HEK293 (cell line): ENCODE measurements at regions not wholly inside any gene's neighbourhood (a gene's known extent, or its start where the extent isn't known, plus 50 kb on each side); places are given as distances from the start of the nearest gene placed in this dataset.

ENCODE experiments used
- CTCF ChIA-PET: fragments of 350-600 bp; formaldehyde crosslinking; extraction: SDS; loops from one replicate; lab custom pipeline; 2021; ENCODE audit warnings: antibody characterized with exemption; lab: Yijun Ruan, JAX
- POLR2A ChIA-PET: fragments of 300-600 bp; formaldehyde crosslinking; extraction: SDS; loops from one replicate; lab custom pipeline; 2020; ENCODE audit warnings: antibody characterized with exemption, inconsistent platforms; lab: Yijun Ruan, JAX
- H3K27ac ChIP-seq: fragments of 200-500 bp; sonication (Bioruptor generic); 2 replicates; pipeline ENCODE4 v1.5.1; 2014; ENCODE audit warnings: low read depth, low read length, control low read depth, inconsistent platforms; ENCODE audit errors: extremely low read depth
- H3K36me3 ChIP-seq, 2 experiments: fragments of 200-500 bp in 1 of 2; sonication (Bioruptor generic) in 1 of 2; 1 replicate in 1 of 2; 2 replicates in 1 of 2; pipeline ENCODE4 v1.5.1; 2014 to 2017; ENCODE audit warnings: inconsistent platforms in 2 of 2, low read length in 2 of 2; ENCODE audit not compliant: control insufficient read depth in 2 of 2, insufficient read depth in 1 of 2
- H3K4me1 ChIP-seq: fragments of 200-500 bp; sonication (Bioruptor generic); 2 replicates; pipeline ENCODE4 v1.5.1; 2014; ENCODE audit warnings: mild to moderate bottlenecking, low read length, inconsistent platforms; ENCODE audit not compliant: control insufficient read depth, insufficient read depth
- H3K4me3 ChIP-seq: 2 replicates; pipeline ENCODE4 v1.5.1; 2011; ENCODE audit warnings: low read depth, mild to moderate bottlenecking, control low read depth, low read length, moderate library complexity
- H3K9me3 ChIP-seq: fragments of 200-500 bp; sonication (Bioruptor generic); 2 replicates; pipeline ENCODE4 v1.5.1; 2014; ENCODE audit warnings: low read depth, low read length, inconsistent platforms; ENCODE audit not compliant: control insufficient read depth, insufficient read depth
- FEZF1 ChIP-seq: fragments of 450-650 bp; formaldehyde crosslinking; IDR thresholded peaks from 2 replicates; pipeline ENCODE4 v1.5.1; 2016; ENCODE audit warnings: missing biosample characterization, missing genetic modification characterization
- GLIS1 ChIP-seq: fragments of 450-650 bp; formaldehyde crosslinking; IDR thresholded peaks from 2 replicates; pipeline ENCODE4 v1.5.1; 2016; ENCODE audit warnings: missing biosample characterization, missing genetic modification characterization
- KLF1 ChIP-seq: fragments of 450-650 bp; formaldehyde crosslinking; IDR thresholded peaks from 2 replicates; pipeline ENCODE4 v1.5.1; 2016; ENCODE audit warnings: missing biosample characterization, missing genetic modification characterization
- KLF17 ChIP-seq: fragments of 450-650 bp; formaldehyde crosslinking; IDR thresholded peaks from 2 replicates; pipeline ENCODE4 v1.5.1; 2016; ENCODE audit warnings: missing biosample characterization, missing genetic modification characterization
- KLF7 ChIP-seq: fragments of 450-650 bp; formaldehyde crosslinking; IDR thresholded peaks from 2 replicates; pipeline ENCODE4 v1.5.1; 2016; ENCODE audit warnings: missing biosample characterization, missing genetic modification characterization, borderline replicate concordance
- PATZ1 ChIP-seq: fragments of 450-650 bp; formaldehyde crosslinking; IDR thresholded peaks from 2 replicates; pipeline ENCODE4 v1.5.1; 2016; ENCODE audit warnings: missing biosample characterization, missing genetic modification characterization
- ZEB2 ChIP-seq: fragments of 450-650 bp; formaldehyde crosslinking; IDR thresholded peaks from 2 replicates; pipeline ENCODE4 v1.5.1; 2016; ENCODE audit warnings: missing biosample characterization, missing genetic modification characterization
- ZIC2 ChIP-seq: fragments of 450-650 bp; formaldehyde crosslinking; IDR thresholded peaks from 2 replicates; pipeline ENCODE4 v1.5.1; 2016; ENCODE audit warnings: missing biosample characterization, missing genetic modification characterization
- ZNF202 ChIP-seq: fragments of 450-650 bp; formaldehyde crosslinking; IDR thresholded peaks from 2 replicates; pipeline ENCODE4 v1.5.1; 2016; ENCODE audit warnings: missing biosample characterization, missing genetic modification characterization, borderline replicate concordance
- ZNF248 ChIP-seq: fragments of 450-650 bp; formaldehyde crosslinking; IDR thresholded peaks from 2 replicates; pipeline ENCODE4 v1.5.1; 2017; ENCODE audit warnings: missing biosample characterization, missing genetic modification characterization
- ZNF280C ChIP-seq: fragments of 450-650 bp; formaldehyde crosslinking; IDR thresholded peaks from 2 replicates; pipeline ENCODE4 v1.5.1; 2016; ENCODE audit warnings: missing biosample characterization, missing genetic modification characterization
- ZNF341 ChIP-seq: fragments of 450-650 bp; formaldehyde crosslinking; IDR thresholded peaks from 2 replicates; pipeline ENCODE4; 2016; ENCODE audit warnings: low read depth, missing biosample characterization, missing genetic modification characterization
- ZNF391 ChIP-seq: fragments of 450-650 bp; formaldehyde crosslinking; IDR thresholded peaks from 2 replicates; pipeline ENCODE4 v1.5.1; 2016; ENCODE audit warnings: low read depth, missing biosample characterization, missing genetic modification characterization, borderline replicate concordance
- ZNF449 ChIP-seq: fragments of 450-650 bp; formaldehyde crosslinking; IDR thresholded peaks from 2 replicates; pipeline ENCODE4 v1.5.1; 2017; ENCODE audit warnings: missing biosample characterization, mild to moderate bottlenecking, missing genetic modification characterization, moderate library complexity
- ZNF549 ChIP-seq: fragments of 450-650 bp; IDR thresholded peaks from 2 replicates; pipeline ENCODE4 v1.5.1; 2018; ENCODE audit warnings: missing biosample characterization, missing genetic modification characterization, mild to moderate bottlenecking, inconsistent platforms, moderate library complexity
- ZNF791 ChIP-seq: fragments of 450-650 bp; formaldehyde crosslinking; IDR thresholded peaks from 2 replicates; pipeline ENCODE4 v1.5.1; 2016; ENCODE audit warnings: missing biosample characterization, missing genetic modification characterization
- TF ChIP-seq, protein P1 (sequence below): fragments of 450-650 bp; formaldehyde crosslinking; IDR thresholded peaks from 2 replicates; pipeline ENCODE4 v1.5.1; 2016; ENCODE audit warnings: missing biosample characterization, missing genetic modification characterization
- TF ChIP-seq, protein P2 (sequence below): fragments of 450-650 bp; formaldehyde crosslinking; IDR thresholded peaks from 2 replicates; pipeline ENCODE4 v1.5.1; 2016; ENCODE audit warnings: missing biosample characterization, missing genetic modification characterization
- TF ChIP-seq, protein P3 (sequence below): fragments of 450-650 bp; formaldehyde crosslinking; IDR thresholded peaks from 2 replicates; pipeline ENCODE4 v1.5.1; 2017; ENCODE audit warnings: missing biosample characterization, missing genetic modification characterization

GRCh38 chr2:216776066-216776850 lies 80.9 kb upstream of the IGFBP5 start:
- CTCF ChIA-PET = interaction anchor here (0.5 to 1.7 kb wide), 9 partner anchors 10 to 734 kb away, joined by 3 to 6 read pairs (median 4); no protein-coding TSS in a partner anchor
- H3K4me1 ChIP-seq = peaks cover 25% of the 10 kb centered on the region
- peak overlapping the region; percentile 89 for H3K27ac ChIP-seq
- POLR2A ChIA-PET = interaction anchor here (1.9 kb wide), 1 partner anchor 16 kb away, joined by 9 read pairs; no protein-coding TSS in a partner anchor
- no peak overlapping the region for H3K4me3 ChIP-seq
- no peaks in the 10 kb centered on the region for H3K36me3 ChIP-seq
- H3K9me3 ChIP-seq = no peaks in the 10 kb centered on the region
- no peak for TF ChIP-seq ZNF549 (tag by site-specific recombination)
- no peak for TF ChIP-seq ZNF391
- no peak for TF ChIP-seq ZEB2 (tag by site-specific recombination)
- TF ChIP-seq ZNF248 = no peak
- TF ChIP-seq GLIS1 = peak; percentile 9; the same call in 1 of the 2 replicates
- peak; percentile 36; the same call in 1 of the 2 replicates for TF ChIP-seq FEZF1 (tag by site-specific recombination)
- TF ChIP-seq ZNF341 (tag by site-specific recombination) = peak; percentile 52
- TF ChIP-seq, protein P1, sequence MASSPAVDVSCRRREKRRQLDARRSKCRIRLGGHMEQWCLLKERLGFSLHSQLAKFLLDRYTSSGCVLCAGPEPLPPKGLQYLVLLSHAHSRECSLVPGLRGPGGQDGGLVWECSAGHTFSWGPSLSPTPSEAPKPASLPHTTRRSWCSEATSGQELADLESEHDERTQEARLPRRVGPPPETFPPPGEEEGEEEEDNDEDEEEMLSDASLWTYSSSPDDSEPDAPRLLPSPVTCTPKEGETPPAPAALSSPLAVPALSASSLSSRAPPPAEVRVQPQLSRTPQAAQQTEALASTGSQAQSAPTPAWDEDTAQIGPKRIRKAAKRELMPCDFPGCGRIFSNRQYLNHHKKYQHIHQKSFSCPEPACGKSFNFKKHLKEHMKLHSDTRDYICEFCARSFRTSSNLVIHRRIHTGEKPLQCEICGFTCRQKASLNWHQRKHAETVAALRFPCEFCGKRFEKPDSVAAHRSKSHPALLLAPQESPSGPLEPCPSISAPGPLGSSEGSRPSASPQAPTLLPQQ (tag by site-specific recombination) = 0 out of 2 replicates have a peak, but pooled peaks have one; percentile 16
- no peak for TF ChIP-seq ZNF202
- TF ChIP-seq ZNF449 = no peak
- TF ChIP-seq PATZ1 (tag by site-specific recombination) = 0 out of 2 replicates have a peak, but pooled peaks have one; percentile 21
- TF ChIP-seq KLF1 (tag by site-specific recombination) = peak; percentile 87
- TF ChIP-seq, protein P2, sequence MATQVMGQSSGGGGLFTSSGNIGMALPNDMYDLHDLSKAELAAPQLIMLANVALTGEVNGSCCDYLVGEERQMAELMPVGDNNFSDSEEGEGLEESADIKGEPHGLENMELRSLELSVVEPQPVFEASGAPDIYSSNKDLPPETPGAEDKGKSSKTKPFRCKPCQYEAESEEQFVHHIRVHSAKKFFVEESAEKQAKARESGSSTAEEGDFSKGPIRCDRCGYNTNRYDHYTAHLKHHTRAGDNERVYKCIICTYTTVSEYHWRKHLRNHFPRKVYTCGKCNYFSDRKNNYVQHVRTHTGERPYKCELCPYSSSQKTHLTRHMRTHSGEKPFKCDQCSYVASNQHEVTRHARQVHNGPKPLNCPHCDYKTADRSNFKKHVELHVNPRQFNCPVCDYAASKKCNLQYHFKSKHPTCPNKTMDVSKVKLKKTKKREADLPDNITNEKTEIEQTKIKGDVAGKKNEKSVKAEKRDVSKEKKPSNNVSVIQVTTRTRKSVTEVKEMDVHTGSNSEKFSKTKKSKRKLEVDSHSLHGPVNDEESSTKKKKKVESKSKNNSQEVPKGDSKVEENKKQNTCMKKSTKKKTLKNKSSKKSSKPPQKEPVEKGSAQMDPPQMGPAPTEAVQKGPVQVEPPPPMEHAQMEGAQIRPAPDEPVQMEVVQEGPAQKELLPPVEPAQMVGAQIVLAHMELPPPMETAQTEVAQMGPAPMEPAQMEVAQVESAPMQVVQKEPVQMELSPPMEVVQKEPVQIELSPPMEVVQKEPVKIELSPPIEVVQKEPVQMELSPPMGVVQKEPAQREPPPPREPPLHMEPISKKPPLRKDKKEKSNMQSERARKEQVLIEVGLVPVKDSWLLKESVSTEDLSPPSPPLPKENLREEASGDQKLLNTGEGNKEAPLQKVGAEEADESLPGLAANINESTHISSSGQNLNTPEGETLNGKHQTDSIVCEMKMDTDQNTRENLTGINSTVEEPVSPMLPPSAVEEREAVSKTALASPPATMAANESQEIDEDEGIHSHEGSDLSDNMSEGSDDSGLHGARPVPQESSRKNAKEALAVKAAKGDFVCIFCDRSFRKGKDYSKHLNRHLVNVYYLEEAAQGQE = no peak
- peak; percentile 63; the same call in 1 of the 2 replicates for TF ChIP-seq KLF17 (tag by site-specific recombination)
- TF ChIP-seq KLF7 = no peak
- no peak for TF ChIP-seq ZNF280C (tag by site-specific recombination)
- peak; percentile 85 for TF ChIP-seq ZIC2 (tag by site-specific recombination)
- TF ChIP-seq, protein P3, sequence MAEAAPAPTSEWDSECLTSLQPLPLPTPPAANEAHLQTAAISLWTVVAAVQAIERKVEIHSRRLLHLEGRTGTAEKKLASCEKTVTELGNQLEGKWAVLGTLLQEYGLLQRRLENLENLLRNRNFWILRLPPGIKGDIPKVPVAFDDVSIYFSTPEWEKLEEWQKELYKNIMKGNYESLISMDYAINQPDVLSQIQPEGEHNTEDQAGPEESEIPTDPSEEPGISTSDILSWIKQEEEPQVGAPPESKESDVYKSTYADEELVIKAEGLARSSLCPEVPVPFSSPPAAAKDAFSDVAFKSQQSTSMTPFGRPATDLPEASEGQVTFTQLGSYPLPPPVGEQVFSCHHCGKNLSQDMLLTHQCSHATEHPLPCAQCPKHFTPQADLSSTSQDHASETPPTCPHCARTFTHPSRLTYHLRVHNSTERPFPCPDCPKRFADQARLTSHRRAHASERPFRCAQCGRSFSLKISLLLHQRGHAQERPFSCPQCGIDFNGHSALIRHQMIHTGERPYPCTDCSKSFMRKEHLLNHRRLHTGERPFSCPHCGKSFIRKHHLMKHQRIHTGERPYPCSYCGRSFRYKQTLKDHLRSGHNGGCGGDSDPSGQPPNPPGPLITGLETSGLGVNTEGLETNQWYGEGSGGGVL (tag by site-specific recombination) = peak; percentile 70
- TF ChIP-seq ZNF791 = no peak
